K562 (cell line): ENCODE measurements at regions not wholly inside any gene's neighbourhood (a gene's known extent, or its start where the extent isn't known, plus 50 kb on each side); places are given as distances from the start of the nearest gene placed in this dataset.

ENCODE experiments used
- ATAC-seq: fragments of 200-7000 bp; cut with Tn5 transposase; 3 replicates; pipeline ENCODE4 v1.9.1; 2020; ENCODE audit warnings: moderate library complexity
- BruUV-seq: library from RNA; stranded (reverse); fragments of 400-500 nt; replicated peaks from 2 replicates; lab custom pipeline; 2021; lab: Mats Ljungman, UMichigan
- CTCF ChIA-PET: fragments of 300-600 bp; formaldehyde crosslinking; extraction: SDS; loops from one replicate; lab custom pipeline; 2021; ENCODE audit warnings: low intra/inter-chr PET ratio; lab: Yijun Ruan, JAX
- POLR2A ChIA-PET: fragments of 300-600, 350-650 bp; sonication (Branson Sonifier 250); formaldehyde crosslinking; extraction: SDS; loops from one replicate; lab custom pipeline; 2021; ENCODE audit warnings: antibody characterized with exemption, inconsistent platforms; lab: Yijun Ruan, JAX
- DNase-seq, 4 experiments: peaks; one replicate each; pipeline versions ENCODE4 v3.0.0 to v3.0.0-alpha.2; 2011 to 2018; ENCODE audit warnings: low spot score in 3 of 4, mixed read lengths in 3 of 4; ENCODE audit errors: extremely low read depth in 1 of 4
- FAIRE-seq: peaks from 2 replicates; lab custom pipeline; 2011; peaks lifted over from hg19 to GRCh38; lab: Jason Lieb, UNC
- H2AFZ ChIP-seq: 2 replicates; pipeline ENCODE4 v1.6.0; 2011; ENCODE audit warnings: low read depth, low read length, control low read depth, inconsistent platforms
- H3K27ac ChIP-seq: fragments of 200-600 bp; 3 replicates; pipeline ENCODE4 v1.8.0; 2011; ENCODE audit warnings: low read depth, mild to moderate bottlenecking, control low read depth, inconsistent platforms, low read length, moderate library complexity, mixed read lengths; ENCODE audit errors: extremely low read depth
- H3K27me3 ChIP-seq, 2 experiments: fragments of 300-600 bp in 1 of 2; 2 replicates in 1 of 2; 3 replicates in 1 of 2; pipeline versions ENCODE4 v1.6.0 to v1.8.0; 2011; ENCODE audit warnings: inconsistent platforms in 2 of 2, low read length in 2 of 2, mild to moderate bottlenecking in 1 of 2, mixed read lengths in 1 of 2, moderate library complexity in 1 of 2; ENCODE audit not compliant: control insufficient read depth in 2 of 2, insufficient read depth in 2 of 2
- H3K36me3 ChIP-seq: fragments of 300-600 bp; 3 replicates; pipeline ENCODE4 v1.8.0; 2011; ENCODE audit warnings: mild to moderate bottlenecking, low read length, inconsistent platforms; ENCODE audit not compliant: control insufficient read depth, insufficient read depth
- H3K4me1 ChIP-seq, 2 experiments: fragments of 200-600 bp in 1 of 2; replicated peaks in 1 of 2; 2 replicates in 1 of 2; 3 replicates in 1 of 2; pipeline versions ENCODE4 v1.5.1 to v1.8.0; 2011; ENCODE audit warnings: inconsistent platforms in 2 of 2, low read length in 2 of 2, mild to moderate bottlenecking in 1 of 2, mixed read lengths in 1 of 2, moderate library complexity in 1 of 2; ENCODE audit not compliant: control insufficient read depth in 2 of 2, insufficient read depth in 2 of 2
- H3K4me2 ChIP-seq: 2 replicates; pipeline ENCODE4 v1.6.1; 2011; ENCODE audit warnings: low read length, control low read depth, inconsistent platforms, mixed read lengths; ENCODE audit not compliant: insufficient read depth
- H3K4me3 ChIP-seq: fragments of 200-600 bp; sonication (generic), shearing (Covaris generic); 2 replicates; pipeline ENCODE4 v1.5.1; 2016; ENCODE audit warnings: control low read depth, inconsistent platforms
- H3K79me2 ChIP-seq: fragments of 200-600 bp; 3 replicates; pipeline ENCODE4 v1.8.0; 2011; ENCODE audit warnings: low read length, inconsistent platforms; ENCODE audit not compliant: control insufficient read depth, insufficient read depth
- H3K9ac ChIP-seq, 2 experiments: 2 replicates each; pipeline versions ENCODE4 v1.6.0 to v1.6.1; 2011; ENCODE audit warnings: low read depth in 2 of 2, low read length in 2 of 2, control low read depth in 1 of 2, inconsistent platforms in 1 of 2, mild to moderate bottlenecking in 1 of 2, mixed read lengths in 1 of 2; ENCODE audit not compliant: insufficient read depth in 1 of 2
- H3K9me1 ChIP-seq: one replicate; pipeline ENCODE4 v1.6.0; 2011; ENCODE audit warnings: inconsistent platforms, mild to moderate bottlenecking, low read length, moderate library complexity; ENCODE audit not compliant: control insufficient read depth, insufficient read depth
- H3K9me3 ChIP-seq: replicated peaks from 2 replicates; pipeline ENCODE4 v1.5.1; 2011; ENCODE audit warnings: low read depth, low read length, inconsistent platforms; ENCODE audit not compliant: control insufficient read depth, insufficient read depth
- H4K20me1 ChIP-seq: replicated peaks from 2 replicates; pipeline ENCODE4 v1.6.1; 2011; ENCODE audit warnings: low read length, inconsistent platforms, mixed read lengths; ENCODE audit not compliant: control insufficient read depth, insufficient read depth
- NRF1 ChIP-seq, 2 experiments: fragments of 450-650 bp; IDR thresholded peaks in 1 of 2; conservative IDR thresholded peaks in 1 of 2; 2 replicates each; pipeline ENCODE4 v1.6.1; 2014; ENCODE audit warnings: mild to moderate bottlenecking in 2 of 2
- WGBS: fragments of 100-300 bp; shearing (Covaris generic); methylation state at CpG from one replicate; pipeline ENCODE4 v1.1.6; 2016; ENCODE audit warnings: low coverage, mixed read lengths; ENCODE audit not compliant: insufficient coverage; ENCODE audit errors: missing lambda C conversion rate; 5-methylcytosine and 5-hydroxymethylcytosine counted together
- in situ Hi-C: fragments of 300-500 bp; cut with MboI; formaldehyde crosslinking; loops from 4 replicates; pipeline ENCODE4 v1.15.0; 2018; ENCODE audit warnings: inconsistent platforms, mixed read lengths
- intact Hi-C: fragments of 100-400 bp; cut with micrococcal nuclease; formaldehyde crosslinking; loops from 2 replicates; pipeline ENCODE4 v1.14.2; 2022
- TF ChIP-seq, protein P1 (sequence below), 2 experiments: fragments of 450-650 bp in 1 of 2; sonication (generic) in 1 of 2; formaldehyde crosslinking in 1 of 2; IDR thresholded peaks; 2 replicates each; pipeline versions ENCODE4 v1.7.1 to v1.9.0; 2016 to 2022; ENCODE audit warnings: inconsistent platforms in 1 of 2, mild to moderate bottlenecking in 1 of 2, missing genetic modification reagents in 1 of 2
- TF ChIP-seq, protein P2 (sequence below): fragments of 250-450 bp; sonication (Bioruptor Pico); IDR thresholded peaks from 2 replicates; pipeline ENCODE4 v1.4.0; 2020; ENCODE audit warnings: borderline replicate concordance

- DNase-seq (no peak), ATAC-seq (no peak), FAIRE-seq (no peak)
- no peaks in the 10 kb centered on the region for H3K27me3 ChIP-seq
- no peaks in the 10 kb centered on the region for H3K9me3 ChIP-seq
- H2AFZ ChIP-seq, result no peak overlapping the region
- H3K36me3 ChIP-seq, result no peaks in the 10 kb centered on the region
- no peak overlapping the region for H3K9ac ChIP-seq
- H4K20me1 ChIP-seq, result no peaks in the 10 kb centered on the region
- POLR2A ChIA-PET, result interaction anchor here (1.1 kb wide), 1 partner anchor 9 kb away, joined by 3 read pairs; no protein-coding TSS in a partner anchor
- no peak overlapping the region for H3K4me2 ChIP-seq
- intact Hi-C loops, result no loop called here
- CTCF ChIA-PET, result no interaction called here
- no TSS peak for BruUV-seq
- in situ Hi-C loops, result no loop called here
- H3K27ac ChIP-seq, result no peak overlapping the region
- no peak overlapping the region for H3K4me3 ChIP-seq
- H3K79me2 ChIP-seq, result no peaks in the 10 kb centered on the region
- no peaks in the 10 kb centered on the region for H3K4me1 ChIP-seq
- H3K9me1 ChIP-seq, result no peaks in the 10 kb centered on the region
- TF ChIP-seq, protein P1, sequence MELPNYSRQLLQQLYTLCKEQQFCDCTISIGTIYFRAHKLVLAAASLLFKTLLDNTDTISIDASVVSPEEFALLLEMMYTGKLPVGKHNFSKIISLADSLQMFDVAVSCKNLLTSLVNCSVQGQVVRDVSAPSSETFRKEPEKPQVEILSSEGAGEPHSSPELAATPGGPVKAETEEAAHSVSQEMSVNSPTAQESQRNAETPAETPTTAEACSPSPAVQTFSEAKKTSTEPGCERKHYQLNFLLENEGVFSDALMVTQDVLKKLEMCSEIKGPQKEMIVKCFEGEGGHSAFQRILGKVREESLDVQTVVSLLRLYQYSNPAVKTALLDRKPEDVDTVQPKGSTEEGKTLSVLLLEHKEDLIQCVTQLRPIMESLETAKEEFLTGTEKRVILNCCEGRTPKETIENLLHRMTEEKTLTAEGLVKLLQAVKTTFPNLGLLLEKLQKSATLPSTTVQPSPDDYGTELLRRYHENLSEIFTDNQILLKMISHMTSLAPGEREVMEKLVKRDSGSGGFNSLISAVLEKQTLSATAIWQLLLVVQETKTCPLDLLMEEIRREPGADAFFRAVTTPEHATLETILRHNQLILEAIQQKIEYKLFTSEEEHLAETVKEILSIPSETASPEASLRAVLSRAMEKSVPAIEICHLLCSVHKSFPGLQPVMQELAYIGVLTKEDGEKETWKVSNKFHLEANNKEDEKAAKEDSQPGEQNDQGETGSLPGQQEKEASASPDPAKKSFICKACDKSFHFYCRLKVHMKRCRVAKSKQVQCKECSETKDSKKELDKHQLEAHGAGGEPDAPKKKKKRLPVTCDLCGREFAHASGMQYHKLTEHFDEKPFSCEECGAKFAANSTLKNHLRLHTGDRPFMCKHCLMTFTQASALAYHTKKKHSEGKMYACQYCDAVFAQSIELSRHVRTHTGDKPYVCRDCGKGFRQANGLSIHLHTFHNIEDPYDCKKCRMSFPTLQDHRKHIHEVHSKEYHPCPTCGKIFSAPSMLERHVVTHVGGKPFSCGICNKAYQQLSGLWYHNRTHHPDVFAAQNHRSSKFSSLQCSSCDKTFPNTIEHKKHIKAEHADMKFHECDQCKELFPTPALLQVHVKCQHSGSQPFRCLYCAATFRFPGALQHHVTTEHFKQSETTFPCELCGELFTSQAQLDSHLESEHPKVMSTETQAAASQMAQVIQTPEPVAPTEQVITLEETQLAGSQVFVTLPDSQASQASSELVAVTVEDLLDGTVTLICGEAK (IDR thresholded peaks at IDR 0.05), result peak; percentile 86
- TF ChIP-seq, protein P1 (CRISPR knock-in tag; IDR thresholded peaks at IDR 0.05), result peak; percentile 38; the same call in 1 of the 2 replicates
- TF ChIP-seq, protein P2, sequence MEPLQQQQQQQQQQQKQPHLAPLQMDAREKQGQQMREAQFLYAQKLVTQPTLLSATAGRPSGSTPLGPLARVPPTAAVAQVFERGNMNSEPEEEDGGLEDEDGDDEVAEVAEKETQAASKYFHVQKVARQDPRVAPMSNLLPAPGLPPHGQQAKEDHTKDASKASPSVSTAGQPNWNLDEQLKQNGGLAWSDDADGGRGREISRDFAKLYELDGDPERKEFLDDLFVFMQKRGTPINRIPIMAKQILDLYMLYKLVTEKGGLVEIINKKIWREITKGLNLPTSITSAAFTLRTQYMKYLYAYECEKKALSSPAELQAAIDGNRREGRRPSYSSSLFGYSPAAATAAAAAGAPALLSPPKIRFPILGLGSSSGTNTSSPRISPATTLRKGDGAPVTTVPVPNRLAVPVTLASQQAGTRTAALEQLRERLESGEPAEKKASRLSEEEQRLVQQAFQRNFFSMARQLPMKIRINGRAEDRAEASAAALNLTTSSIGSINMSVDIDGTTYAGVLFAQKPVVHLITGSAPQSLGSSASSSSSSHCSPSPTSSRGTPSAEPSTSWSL, result no peak
- TF ChIP-seq NRF1 (conservative IDR thresholded peaks at IDR 0.05 in 1 of 2, IDR thresholded peaks at IDR 0.05 in 1 of 2), result no peak
- 2% methylated on average over 2 of the region's 2 CpGs for WGBS
These were observed 86.0 kb upstream of the DYNLRB2 start for GRCh38 chr16:80454802-80455201.
